ENCODE measurements at regions not wholly inside any gene's neighbourhood (a gene's known extent, or its start where the extent isn't known, plus 50 kb on each side); places are given as distances from the start of the nearest gene placed in this dataset.

DNA sequence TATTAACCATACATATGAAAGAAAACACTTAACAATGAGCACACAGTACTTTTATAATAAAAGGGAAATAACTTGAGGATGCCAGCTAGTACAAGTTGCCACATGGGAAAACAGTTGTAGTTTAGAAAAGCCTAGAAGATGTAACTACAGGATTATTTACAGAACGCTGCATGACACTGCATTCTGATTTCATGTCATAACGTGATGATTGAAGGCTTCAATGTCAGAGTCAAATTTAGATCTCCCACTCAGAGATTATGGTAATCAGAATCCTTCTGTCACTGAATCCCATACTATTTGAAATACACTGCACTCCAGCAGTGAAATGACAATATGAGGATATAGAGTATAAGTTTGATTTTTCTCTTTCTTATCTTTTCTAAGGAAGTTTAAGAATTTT, 253.9 kb upstream of the LRRN1 start:
- WGBS, 2 experiments (ENCODE audit: extremely low coverage in 1 of 2, insufficient coverage in 1 of 2, insufficient read length in 1 of 2, insufficient replicate concordance in 2 of 2, low coverage in 1 of 2, low lambda C conversion rate in 2 of 2, missing lambda C conversion rate in 1 of 2), result 97% methylated on average over 2 of the region's 2 CpGs; no CpG with 5 or more reads in 1 of the 2 experiments
- Histone ChIP-seq H3K27me3 (replicated peaks in 1 of 4; ENCODE audit: control insufficient read depth in 3 of 4, extremely low read depth in 1 of 4, insufficient read depth in 3 of 4, low read length in 3 of 4) (no peaks in the 10 kb centered on the region), H3K27ac (ENCODE audit: low read depth, low read length) (no peak overlapping the region), H4K20me1 (replicated peaks in 1 of 2; ENCODE audit: control insufficient read depth in 1 of 2, insufficient read depth in 2 of 2, low read length in 2 of 2) (no peaks in the 10 kb centered on the region), H3K56ac (replicated peaks; ENCODE audit: insufficient read length, low read depth, low read length) (no peak overlapping the region), H3K4me2 (ENCODE audit: insufficient read depth in 1 of 2, low read depth in 2 of 2, low read length in 2 of 2) (no peak overlapping the region), H4K8ac (ENCODE audit: extremely low read depth, insufficient read depth, low read length) (no peak overlapping the region), H3K4ac (replicated peaks; ENCODE audit: insufficient read length, low read depth, low read length) (no peak overlapping the region), H3K4me3 (ENCODE audit: extremely low read depth in 1 of 4, insufficient read depth in 2 of 4, low read depth in 3 of 4, low read length in 4 of 4) (no peak overlapping the region), H2BK120ac (replicated peaks; ENCODE audit: low read depth, low read length) (no peak overlapping the region), H2BK12ac (ENCODE audit: low read depth, low read length) (no peak overlapping the region), H3K14ac (ENCODE audit: insufficient read length) (no peak overlapping the region), H2AK5ac (ENCODE audit: low read depth, low read length) (no peak overlapping the region), H2AFZ (ENCODE audit: low read length) (no peak overlapping the region), H3K79me1 (ENCODE audit: low read depth, low read length) (no peaks in the 10 kb centered on the region), H3K79me2 (ENCODE audit: control insufficient read depth in 1 of 2, insufficient read depth in 2 of 2, low read length in 2 of 2) (no peaks in the 10 kb centered on the region), H3K23me2 (ENCODE audit: low read depth, low read length) (no peaks in the 10 kb centered on the region), H2BK15ac (ENCODE audit: low read length) (no peak overlapping the region), H3K36me3 (ENCODE audit: control insufficient read depth in 2 of 4, insufficient read depth in 4 of 4, low read length in 3 of 4) (no peaks in the 10 kb centered on the region), H4K91ac (replicated peaks; ENCODE audit: insufficient read length, low read length) (no peak overlapping the region), H2BK20ac (ENCODE audit: low read length) (no peak overlapping the region), H4K5ac (ENCODE audit: insufficient read length, low read depth, low read length) (no peak overlapping the region), H3K23ac (ENCODE audit: insufficient read length) (no peak overlapping the region), H3K4me1 (replicated peaks in 1 of 4; ENCODE audit: control insufficient read depth in 3 of 4, insufficient read depth in 4 of 4, low read length in 3 of 4) (no peaks in the 10 kb centered on the region), H3K9me3 (ENCODE audit: insufficient read depth in 2 of 2, low read depth in 1 of 2, low read length in 1 of 2) (no peaks in the 10 kb centered on the region), H2BK5ac (ENCODE audit: low read depth, low read length) (no peak overlapping the region), H3K9ac (replicated peaks in 1 of 4; ENCODE audit: extremely low read depth in 1 of 4, low read depth in 3 of 4, low read length in 3 of 4) (no peak overlapping the region), H3K18ac (ENCODE audit: extremely low read depth, low read length) (no peak overlapping the region)
- DNase-seq (ENCODE audit: low read depth in 1 of 2, low spot score in 2 of 2) (no peak), FAIRE-seq (no peak)
- TF ChIP-seq CTCF (IDR thresholded peaks at IDR 0.05; ENCODE audit: control extremely low read depth in 1 of 3, insufficient read depth in 1 of 3, low read depth in 1 of 3, low read length in 3 of 3) (no peak), TAF7 (optimal IDR thresholded peaks at IDR 0.05; ENCODE audit: borderline replicate concordance, low read depth, low read length) (no peak), SAP30 (IDR thresholded peaks at IDR 0.05; ENCODE audit: insufficient read depth, insufficient replicate concordance, low read length) (no peak), JUND (IDR thresholded peaks at IDR 0.05; ENCODE audit: low read length) (no peak), BACH1 (IDR thresholded peaks at IDR 0.05; ENCODE audit: low read length) (no peak), SP2 (IDR thresholded peaks at IDR 0.05; ENCODE audit: low read length) (no peak), MAFK (IDR thresholded peaks at IDR 0.05; ENCODE audit: low read depth, low read length) (no peak)
- POLR2A ChIA-PET (ENCODE audit: partially characterized antibody), result interaction anchor here (0.7 kb wide), 1 partner anchor 111 kb away, joined by 3 read pairs; no protein-coding TSS in a partner anchor
- CTCF ChIA-PET (ENCODE audit: partially characterized antibody), result no interaction called here

All from H1 (cell line).